UCSD-AML1 (cell line): ENCODE measurements at regions not wholly inside any gene's neighbourhood (a gene's known extent, or its start where the extent isn't known, plus 50 kb on each side); places are given as distances from the start of the nearest gene placed in this dataset.
"Not testable (repeated sequence)": the region's sequence is repeated elsewhere in the genome, so short reads cannot be mapped to it uniquely, and the experiment has no call there.

Source experiments
- DNase-seq: peaks from one replicate; lab custom pipeline; 2025; ENCODE audit not compliant: unreplicated experiment; lab: John Stamatoyannopoulos, UW

DNA sequence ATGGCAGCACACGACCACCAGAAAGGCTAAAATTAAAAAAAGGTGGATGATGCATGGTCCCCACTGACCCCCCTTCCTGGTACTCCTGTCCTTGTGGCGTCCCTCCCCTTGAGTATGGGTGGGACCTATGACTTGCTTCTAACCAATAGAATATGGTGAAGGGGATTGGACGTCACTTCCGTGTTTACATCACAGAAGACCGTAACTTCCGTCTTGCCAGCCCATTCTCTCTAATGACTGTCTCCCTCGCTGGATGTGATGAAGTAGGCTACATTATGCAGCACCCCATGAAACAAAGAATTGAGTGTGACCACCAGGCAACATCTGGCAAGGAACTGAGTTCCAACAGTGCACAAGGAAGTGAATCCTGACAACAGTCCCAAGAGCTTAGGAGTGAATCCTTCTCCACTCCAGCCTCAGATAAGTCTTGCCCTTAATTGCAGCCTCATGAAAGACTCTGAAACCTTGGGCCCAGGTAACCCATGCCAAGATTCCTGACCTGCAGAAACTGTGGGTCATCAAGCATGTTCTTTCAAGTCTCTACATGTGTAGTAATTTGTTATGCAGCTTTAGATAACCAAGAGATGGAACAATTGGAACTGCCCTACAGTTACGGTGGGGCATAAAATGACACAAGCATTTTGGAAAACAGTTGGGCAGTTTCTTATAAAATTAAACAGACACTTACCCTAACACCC is 80.1 kb upstream of the NPAS2 start:
- no peak for DNase-seq

DNA sequence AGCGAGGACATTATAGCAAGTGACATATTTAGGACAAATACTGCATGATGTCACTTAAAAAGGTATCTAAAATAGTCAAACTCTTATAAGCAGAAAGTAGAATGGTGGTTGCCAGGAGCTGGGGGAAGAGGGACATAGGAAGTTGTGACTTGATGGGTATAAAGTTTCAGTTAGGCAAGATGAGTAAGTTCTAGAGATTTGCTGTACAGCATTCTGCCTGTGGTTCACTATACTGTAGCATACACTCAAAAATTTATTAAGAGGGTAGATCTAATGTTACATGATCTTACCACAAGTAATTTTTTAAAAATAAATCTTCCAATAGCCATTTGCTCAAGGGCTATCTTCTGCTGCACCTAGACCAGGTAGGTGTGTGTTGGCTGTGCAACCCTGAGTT is 78.1 kb upstream of the NPAS2 start:
- DNase-seq = no peak

DNA sequence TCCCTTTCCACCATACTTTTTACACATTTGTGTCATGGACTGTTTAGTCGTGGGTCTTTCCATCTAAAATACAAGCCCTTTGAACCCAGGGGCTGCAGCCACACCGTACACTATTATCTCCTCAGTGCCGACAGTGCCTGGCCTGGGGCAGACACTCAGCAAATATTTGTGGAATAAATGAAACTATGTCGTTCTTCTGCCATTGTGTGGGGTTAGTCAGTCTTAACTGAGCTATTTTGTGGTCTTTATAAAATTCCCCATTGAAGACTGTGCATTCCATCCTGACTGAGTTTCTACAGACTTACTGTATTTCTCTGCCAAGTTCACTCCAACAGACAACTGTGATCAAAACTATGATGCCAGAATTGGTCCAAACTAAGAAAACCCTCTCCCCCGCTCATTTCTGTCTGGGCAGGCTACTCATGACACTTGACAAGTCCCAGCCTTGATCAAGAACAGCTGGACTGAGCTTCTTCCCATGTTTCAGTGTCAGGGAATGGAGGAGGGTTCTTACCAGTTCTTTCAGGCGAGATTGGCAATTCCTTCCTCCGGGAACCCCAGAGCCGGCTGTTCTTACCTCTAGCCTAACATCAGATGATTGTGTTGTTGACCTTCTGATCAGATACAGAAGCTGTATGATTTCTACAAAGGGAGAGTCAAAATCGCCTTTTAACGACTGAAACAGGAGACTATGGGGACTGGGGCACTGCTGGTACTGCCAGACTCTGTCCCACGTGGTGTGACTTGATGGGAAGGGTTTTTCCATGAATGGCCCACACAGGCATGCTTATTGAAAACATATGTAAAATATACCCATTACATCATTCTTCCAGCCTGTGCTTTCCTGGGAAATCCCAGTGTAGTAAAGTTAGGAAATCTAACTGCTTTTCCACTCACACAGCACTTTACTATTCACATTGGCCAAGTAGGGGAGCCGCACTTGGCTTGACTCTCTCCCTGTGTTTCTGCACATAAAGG is 77.4 kb upstream of the NPAS2 start:
- no peak for DNase-seq

DNA sequence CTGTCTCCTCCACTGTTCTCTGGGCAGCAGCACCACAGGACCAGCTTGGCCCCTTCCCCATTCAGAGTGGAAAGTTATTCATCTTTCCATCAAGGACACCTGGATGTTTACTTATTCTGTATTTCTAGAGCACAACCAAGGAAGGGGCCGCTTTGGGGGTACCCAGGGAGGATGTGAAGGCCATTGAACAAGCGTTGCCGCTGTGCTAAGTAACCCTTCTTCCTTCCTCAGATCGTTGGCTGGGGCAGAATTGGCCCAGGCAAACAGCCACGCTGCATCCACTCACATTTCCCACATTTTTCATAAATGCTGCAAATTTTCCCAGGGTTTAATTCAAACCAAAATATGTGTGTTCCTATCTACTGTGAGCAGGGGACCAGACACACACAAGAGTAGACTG is 76.2 kb upstream of the NPAS2 start:
- DNase-seq = no peak

- DNase-seq = no peak
Measured at GRCh38 chr2:100744184-100744583, 75.8 kb upstream of the NPAS2 start.

DNA sequence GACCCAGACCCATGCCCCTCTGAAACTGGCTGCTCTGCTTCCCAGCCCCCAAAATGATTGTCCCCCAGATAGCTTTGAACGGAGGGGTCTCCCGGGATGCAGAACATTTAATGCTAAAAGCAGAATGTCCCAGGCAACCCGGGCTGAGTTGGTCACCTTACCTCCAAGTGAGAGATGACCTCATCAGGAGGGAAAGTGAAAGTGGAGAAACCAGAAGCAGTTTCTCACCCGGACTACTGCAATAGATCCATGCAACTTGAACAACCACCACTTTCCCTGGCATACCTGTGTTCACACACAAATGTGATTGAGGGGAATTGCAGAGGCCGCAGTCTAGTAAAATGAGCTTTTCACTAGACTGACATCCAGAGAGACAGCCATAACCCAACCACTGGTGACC is 75.3 kb upstream of the NPAS2 start:
- no peak for DNase-seq

DNA sequence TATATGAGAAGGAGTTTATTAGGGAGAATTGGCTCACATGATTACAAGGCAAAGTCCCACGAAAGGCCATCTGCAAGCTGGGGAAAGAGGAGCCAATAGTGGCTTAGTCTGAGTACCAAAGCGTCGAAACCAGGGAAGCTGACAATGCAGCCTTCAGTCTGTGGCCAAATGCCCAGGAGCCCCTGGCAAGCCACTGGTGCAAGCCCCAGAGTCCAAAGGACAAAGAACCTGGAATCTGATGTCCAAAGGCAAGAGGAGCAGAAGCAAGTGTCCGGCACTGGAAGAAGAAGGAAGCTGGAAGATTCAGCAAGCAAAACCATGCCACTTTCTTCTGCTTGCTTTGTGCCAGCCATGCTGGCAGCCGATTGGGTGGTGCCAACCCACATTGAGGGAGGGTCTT is 74.3 kb upstream of the NPAS2 start:
- no peak for DNase-seq

DNA sequence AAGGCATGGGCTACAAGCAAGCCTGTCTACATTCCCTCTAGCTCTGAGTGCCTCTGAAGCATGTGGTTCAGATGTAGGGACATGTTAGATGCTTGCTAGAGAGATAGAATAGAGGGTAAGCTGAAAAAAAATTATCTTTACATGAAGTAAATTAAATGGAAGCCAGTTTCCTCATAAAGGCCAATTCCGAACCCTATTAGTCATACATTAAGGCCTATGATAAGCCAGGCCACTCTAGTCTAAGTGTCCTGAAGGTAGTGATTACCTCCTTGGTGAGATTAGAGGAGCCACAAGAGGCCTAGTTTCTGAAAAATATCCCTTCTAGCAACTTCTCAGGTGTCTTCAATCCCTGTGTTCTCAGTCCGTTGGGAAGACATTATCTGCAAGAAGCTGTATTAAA is 72.4 kb upstream of the NPAS2 start:
- DNase-seq = no peak

DNA sequence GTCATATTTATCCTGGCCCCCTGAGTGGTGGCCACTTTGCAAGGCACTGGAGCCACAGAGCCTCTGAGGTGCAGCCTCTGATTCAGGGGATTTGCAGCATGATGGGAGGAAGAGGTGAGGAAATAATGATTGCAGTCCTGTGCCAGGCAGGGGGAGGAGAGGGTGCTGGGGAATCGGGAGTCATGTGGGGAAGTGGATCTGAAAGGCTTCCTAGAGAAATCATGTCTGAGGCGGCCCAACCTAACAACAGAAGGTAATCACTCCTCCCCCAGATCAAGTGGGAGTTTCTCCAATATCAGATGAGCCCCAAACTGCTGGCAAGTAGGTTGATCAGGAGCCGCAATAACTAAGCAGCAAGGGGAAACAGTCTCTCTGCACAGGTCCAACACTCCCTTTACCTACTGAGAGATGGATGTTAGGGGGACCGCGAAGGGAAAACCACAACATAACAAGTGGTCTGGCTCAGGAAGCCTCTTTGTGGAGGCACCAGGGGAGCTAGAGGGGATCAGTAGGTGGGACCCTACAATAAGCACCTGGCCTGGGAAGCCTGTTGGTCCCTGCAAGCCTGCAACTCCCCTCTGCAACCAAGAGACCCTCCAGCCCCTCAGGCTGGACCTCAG is 71.8 kb upstream of the NPAS2 start:
- no peak for DNase-seq

DNA sequence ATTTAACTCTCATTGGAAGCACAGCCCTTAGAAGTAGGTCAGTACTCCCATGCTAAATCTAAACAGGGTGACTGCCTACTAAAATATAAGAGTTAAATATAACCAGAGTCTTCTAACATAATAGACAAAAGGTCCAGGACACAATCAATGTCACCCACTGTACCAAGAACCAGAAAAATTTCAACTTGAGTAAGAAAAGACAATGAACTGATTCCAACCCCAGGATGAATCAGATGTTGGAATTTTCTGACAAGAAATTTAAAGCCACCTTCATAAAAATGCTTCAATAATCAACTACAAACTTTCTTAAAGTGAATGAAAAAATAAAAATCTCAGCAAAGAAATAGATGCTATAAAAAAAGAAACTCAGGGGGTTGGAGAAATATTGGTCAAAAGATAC is 71.3 kb upstream of the NPAS2 start:
- DNase-seq = no peak

- DNase-seq = no peak
Measured at GRCh38 chr2:100749771-100750542, 70.0 kb upstream of the NPAS2 start.

DNA sequence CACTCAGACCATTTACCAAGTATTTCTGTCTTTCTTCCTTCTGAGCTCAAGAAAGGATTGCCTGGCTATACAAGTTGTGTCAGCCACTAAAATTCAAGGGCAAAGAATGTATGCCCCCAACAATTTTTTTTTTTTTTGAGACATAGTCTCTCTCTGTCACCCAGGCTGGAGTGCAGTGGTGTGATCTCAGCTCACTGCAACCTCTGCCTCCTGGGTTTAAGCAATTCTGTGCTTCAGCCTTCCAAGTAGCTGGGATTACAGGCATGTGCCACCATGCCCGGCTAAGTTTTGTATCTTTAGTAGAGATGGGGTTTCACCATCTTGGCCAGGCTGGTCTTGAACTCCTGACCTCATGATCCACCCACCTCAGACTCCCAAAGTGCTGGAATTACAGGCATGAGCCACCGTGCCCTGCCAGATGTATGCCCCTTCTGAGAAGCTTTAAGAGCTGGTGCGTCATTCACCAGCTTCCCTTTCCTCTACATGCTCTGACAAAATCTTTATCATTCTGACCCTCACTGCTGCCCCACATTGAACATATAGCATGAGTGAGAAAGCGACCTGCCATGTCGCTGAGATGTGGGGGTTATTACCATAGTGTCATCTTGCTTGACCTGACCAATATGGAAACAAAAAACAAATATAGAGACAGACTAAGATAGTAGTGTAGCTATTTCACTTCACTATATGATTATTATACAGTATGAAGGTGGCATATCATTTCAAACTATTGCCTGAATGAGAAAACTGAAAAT is 67.9 kb upstream of the NPAS2 start:
- not testable (repeated sequence) for DNase-seq

- no peak for DNase-seq
Measured at GRCh38 chr2:100752628-100753333, 67.2 kb upstream of the NPAS2 start.

DNA sequence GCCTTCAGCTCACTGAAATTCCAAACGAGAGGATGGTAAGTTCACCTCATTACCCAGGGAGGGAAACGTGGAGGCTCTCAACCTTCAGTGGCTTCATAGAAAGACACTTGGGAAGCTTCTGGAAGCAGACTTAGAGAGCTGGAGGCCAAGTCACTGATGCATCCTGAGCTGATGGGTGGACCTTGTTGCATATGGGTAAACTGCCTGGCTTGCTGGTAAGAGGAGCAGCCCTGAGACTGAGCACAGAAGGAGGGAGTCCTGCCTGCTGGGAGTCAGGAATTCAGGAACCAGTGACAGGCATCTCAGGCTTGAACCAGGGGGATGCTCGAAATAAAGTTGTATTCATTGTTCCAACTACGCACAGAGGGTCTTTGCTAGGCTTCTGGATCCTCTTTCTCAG is 66.5 kb upstream of the NPAS2 start:
- DNase-seq = no peak

- no peak for DNase-seq
Measured at GRCh38 chr2:100753881-100754280, 66.1 kb upstream of the NPAS2 start.

GRCh38 chr2:100754951-100755350 is 65.0 kb upstream of the NPAS2 start:
- DNase-seq = no peak

- no peak for DNase-seq
Measured at GRCh38 chr2:100755441-100755840, 64.5 kb upstream of the NPAS2 start.

DNA sequence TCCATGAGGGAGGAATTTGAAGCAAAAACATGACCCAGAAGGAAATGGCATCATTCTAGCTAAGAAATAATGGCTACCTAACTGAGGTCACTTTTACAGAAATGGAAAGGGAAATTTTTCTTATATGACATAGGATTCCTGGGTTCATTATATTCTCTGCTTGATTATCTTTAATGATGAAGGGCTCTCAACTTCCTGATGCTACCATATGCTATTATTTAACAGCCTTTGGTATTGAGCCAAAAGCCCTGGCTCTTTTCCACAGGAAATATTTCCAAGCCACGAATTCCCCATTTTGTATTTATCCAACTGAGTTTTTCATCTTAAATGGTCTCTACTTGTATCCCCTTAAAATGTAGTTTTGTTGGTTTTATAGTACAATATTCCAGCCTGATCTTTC is 63.2 kb upstream of the NPAS2 start:
- no peak for DNase-seq

DNA sequence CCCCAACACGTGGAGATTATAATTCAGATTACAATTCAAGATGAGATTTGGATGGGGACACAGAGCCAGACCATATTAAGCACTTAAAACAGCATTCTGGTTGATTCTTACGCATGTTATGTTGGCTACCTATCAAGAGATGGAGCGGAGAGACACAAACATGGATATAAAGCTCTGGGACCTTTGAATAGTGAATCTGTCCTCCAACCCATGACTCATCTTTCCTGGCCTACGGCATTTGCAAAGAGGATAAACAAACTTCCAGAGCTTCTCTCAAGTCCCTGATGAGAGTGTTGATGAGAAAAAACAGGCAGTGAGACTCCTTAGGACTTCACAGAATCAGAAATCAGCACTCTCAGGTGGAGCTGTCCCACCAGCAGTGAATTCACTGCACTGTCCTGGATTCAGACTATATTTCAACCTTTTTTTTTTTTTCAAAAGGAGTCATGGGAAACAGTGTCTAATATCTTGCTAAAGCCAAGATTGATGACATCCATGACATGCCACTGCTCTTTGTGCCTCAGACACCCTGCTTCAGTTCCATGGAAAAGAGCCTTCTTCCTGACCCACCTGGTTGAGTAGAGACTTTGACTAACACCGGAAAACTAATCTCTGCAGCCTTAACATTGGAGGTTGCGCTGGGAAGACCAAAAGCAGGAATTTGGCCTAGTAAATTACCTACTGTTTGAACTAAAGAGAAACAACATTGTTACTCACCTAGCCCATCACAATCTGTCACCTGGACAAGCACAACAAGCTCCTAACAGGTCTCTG is 62.1 kb upstream of the NPAS2 start:
- DNase-seq = no peak
